HG03039 (cell line): ENCODE measurements at regions not wholly inside any gene's neighbourhood (a gene's known extent, or its start where the extent isn't known, plus 50 kb on each side); places are given as distances from the start of the nearest gene placed in this dataset.
A peak's percentile ranks its signal among the peaks of the same experiment; 100 is the strongest.

Experiments
- ATAC-seq: cut with Tn5 transposase; IDR thresholded peaks from one replicate; pipeline ENCODE4 v1.9.1; 2021; ENCODE audit warnings: mild to moderate bottlenecking, moderate library complexity; ENCODE audit not compliant: unreplicated experiment

DNA sequence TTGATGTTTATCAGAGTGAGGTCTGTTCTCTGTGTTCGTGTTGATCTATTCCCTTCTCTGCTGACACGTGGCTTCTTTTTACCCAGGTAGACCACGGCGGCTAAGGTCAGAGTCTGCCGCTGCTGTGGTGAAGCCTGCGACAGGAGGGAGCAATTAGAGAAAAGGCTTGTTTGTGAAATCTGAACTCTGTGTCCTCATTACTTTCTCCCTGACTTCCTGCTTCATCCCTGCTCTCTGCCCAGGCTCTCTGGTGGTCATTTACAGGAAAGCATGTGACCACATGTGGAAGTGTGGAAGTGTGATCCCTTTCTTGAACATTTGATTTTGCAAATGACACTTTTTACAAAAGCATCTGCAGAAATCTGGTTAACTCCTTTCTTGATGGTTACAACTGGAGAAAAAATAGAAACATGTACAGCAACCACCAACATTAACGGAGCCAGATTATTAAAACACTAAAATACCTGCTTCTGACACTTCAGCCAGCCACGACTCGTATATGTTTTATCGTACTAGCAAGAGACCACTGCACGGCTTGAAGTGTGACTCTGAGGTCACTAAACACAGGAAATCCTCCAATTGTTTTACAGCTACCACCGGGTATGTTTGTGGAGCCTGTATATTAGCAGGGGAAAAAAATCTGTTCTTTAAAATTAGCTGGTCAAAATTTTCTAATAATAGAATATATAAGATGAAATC is 388.6 kb upstream of the TMPO start:
- ATAC-seq, result no peak

DNA sequence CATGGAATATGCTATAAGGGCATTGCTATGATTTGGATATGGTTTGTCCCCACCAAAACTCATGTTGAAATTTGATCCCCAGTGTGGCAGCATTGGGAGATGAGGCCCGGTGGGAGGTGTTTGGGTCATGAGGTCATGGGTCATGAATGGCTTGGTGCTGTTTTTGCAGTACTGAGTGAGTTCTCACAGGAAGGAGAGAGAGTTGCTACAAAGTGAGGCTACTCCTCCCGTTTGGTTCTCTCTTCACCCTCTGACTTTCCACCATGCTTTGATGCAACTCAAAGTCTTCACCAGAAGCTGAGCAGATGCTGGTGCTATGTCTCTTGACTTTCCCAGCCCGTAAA is 388.1 kb upstream of the TMPO start:
- ATAC-seq, result no peak

DNA sequence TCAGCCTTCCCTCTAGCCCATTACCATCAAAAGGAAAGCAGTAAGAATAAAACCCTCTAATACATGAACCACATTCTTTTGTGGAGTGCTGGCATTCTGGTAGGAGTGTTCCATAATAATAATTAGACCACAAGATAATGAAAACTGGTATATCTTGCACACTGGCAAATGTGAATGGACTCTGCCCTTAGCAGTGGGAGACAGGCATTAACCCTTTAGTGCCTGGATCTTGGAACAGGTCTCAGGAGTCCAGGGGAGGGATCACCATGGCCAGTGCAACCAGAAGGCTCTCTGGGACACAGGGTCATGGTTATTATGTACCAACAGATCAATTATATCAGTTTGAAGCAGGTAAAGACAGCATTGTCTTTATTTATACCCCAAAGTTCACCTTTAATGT is 387.5 kb upstream of the TMPO start:
- ATAC-seq, result no peak

DNA sequence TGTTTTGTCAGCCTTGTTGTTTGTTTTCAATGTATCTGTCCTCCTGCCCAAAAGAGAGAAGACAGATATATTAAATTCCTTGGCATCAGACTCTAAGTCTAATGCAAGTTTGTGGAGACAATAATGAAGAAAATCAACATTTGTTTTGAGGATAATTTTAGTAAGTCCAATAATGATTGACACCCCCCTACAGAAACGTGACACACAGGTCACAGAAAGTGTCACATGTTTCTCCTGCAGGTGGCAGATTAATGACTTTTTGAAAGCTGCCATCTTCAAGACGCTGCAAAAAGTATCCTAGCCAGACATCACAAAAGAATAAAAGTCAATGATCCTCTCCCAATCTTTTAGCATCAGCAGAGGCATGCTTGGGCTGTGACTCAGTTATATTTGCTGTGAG is 378.8 kb upstream of the TMPO start:
- ATAC-seq, result no peak

DNA sequence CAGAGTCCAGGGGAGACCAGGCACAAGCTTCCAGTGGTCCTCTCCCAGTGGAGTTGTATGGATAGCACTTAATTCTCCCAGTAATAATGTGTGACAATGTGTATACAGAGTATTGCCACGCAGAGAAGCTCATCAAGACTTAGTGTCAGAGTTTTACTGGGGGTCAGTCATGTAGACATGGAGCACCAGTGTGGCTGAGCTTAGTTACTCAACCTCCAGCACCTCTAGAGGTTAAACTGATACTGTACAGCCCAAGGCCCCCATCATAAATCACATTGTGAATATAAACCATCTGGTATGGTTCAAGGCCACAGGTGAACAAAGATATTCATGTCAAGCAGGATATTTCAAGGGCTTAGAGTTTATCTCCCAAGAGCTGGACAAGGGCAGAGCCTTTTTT is 378.1 kb upstream of the TMPO start:
- no peak for ATAC-seq

DNA sequence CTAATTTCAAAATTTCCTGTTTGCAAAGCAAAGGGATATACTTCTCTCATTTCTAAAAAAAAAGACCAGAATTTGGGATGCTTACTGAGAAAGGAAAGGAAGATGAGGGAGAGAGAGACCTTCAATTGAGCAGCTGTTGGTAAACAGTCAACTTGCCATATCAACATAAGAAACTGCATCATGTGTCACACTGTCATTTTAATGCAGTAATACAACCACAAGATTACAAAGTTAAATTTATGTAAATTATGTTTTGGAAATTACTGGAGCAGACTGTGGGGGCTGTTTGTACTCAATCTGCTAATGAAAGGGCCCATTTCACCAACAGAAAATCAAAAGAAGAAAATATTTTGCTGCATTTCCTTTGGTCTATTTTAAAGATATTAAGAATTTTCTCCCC is 370.4 kb upstream of the TMPO start:
- ATAC-seq, result no peak

DNA sequence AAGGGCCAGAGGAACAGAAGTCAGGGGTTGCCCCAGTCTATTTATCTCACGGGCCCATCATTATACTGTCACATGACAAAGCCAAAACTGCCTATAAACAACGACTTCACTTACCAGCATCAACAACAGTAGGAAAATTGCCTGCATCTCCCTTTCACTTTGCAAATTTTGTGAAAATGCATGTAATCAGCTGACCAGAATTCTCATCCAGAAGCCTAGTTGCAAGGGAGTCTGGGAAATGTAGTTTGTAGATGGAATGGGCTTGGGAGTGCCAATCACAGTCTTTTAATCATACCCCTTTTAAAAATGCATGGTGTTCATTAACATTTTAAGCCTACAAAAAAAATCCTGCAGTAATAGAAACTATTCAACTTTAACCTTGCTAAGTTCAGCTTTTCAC is 369.3 kb upstream of the TMPO start:
- ATAC-seq, result no peak

DNA sequence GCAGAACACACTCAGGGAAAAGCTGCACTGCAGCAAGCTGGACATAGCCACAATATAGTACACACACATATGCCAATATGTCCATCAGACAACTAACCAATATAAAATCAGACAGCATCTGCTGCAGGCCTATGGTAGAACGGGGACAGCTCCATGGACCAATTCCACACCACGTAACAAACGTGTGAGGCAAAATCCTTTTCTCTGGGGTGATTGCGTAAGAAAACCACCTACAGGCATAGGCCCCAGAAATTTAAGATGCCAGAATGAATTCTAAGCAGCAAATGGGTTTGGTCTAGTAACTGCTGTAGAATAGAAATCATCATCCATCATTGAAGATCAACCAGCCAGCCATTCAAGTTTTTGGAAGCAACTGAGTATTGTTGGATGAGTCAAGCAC is 368.9 kb upstream of the TMPO start:
- ATAC-seq, result no peak

DNA sequence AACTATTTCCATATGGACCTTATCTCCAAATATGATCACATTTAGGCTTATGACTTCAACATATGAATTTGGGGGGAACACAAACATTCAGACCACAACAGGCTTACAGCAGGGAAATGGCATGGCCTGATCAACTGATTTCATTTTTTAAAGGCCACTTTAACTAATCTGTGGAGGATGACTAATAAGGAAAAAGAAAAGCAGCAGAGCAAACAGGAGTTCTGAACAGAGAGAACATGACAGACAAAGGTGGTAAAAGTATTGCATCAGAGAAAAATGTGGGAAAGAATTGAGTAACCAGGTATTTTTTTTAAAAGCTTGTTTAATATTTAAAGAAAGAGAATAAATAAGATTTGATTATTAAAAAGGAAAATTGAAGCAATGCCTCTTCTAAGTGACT is 366.1 kb upstream of the TMPO start:
- peak; percentile 77 for ATAC-seq

DNA sequence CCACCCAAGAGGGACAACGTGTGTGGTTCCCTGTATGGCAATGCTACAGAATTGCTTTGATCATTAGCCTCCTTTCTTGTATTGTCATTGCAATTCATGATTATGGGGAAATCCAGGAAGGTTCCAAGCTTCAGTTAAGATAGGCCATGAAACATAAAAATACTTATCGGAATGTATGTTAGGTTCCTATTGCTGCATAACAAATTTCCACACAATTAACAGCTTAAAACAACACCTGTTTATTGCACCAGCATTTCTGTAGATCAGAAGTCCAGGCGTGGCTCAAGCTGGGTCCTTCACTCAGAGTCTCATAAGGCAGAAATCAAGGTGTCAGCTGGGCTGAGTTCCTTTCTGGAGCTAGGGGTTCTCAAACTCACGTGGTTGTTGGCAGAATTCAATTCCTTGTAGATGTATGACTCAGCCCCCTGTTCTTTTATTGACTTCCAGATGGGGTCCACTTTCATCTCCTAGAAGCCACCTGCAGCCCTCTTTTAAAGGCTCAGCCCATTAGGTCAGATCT is 365.6 kb upstream of the TMPO start:
- no peak for ATAC-seq

DNA sequence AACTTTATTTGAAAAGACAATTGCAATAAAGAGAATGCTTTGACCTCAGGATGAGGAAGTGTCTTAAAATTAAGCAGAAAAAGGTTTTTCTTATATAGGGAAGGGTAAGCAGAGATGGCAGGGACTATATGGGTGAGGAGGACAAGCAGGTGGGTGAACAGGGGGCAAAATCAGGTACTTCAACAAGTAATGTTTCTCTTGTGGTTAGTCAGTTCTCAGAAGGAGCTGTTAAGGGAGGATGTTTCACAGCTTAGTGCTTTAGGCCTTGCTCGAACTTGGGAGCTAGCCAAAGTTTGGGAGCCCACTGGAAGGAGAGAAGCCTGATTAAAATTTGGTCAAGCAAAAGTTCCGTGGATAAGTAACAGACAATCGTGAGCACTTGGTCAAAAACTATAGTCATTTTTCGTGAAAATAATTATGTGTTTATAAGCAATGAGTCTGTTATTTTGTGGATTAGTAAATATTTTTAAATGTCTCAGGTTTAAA is 364.2 kb upstream of the TMPO start:
- ATAC-seq, result no peak

DNA sequence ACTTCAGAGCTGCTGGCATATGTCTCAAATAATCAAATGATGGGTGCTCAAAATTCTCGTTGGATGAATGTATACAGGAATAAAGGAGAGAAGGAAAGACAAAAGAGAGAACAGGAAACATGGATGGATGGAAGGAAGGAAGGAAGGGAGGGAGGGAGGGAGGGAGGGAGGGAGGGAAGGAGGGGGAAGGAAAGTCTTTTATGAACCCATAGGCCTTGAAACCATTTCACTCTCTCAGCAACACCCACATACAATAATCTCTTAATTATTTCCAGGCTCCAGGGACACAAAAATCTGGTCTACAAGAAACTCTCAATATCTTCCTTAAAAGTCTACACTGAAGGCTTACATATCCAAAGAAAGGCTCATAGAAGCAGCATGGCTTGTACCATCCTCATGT is 363.4 kb upstream of the TMPO start:
- no peak for ATAC-seq

DNA sequence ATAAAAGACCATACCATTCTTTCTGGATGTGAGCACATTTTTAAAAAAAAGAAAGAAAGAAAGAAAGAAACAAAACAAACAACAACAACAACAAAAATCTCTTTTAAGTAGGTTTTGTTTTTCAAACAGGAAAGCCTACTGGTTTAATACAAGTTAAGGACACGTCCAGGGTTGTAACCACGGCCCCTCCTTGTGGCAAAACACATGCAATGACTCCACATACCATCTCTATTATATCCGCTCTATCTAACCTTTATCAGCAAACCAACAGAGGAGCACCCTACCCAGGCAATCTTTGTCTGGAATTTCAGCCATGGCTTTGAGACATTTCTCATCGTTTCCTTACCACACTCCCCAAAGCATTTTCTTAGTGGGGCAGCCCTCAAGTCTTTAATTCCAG is 360.5 kb upstream of the TMPO start:
- no peak for ATAC-seq

DNA sequence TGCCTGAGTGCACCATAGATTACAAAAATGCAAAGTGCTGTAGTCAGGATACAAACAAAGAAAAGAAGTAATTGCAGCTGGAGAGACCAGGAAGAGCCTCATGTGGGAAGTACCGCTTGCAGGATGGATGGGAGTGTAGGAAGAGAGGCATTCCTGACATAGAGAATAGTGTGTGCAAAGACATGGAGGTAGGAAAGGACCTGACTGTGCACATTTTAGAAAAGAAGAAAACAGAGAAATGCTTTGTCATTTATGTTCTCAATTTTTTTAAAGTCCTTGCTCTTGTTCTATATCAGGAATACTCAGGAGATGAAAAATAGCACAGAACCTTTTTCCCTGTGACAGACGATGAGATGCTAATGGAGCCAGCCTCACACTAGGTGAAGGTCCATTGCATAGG is 358.7 kb upstream of the TMPO start:
- ATAC-seq, result no peak

DNA sequence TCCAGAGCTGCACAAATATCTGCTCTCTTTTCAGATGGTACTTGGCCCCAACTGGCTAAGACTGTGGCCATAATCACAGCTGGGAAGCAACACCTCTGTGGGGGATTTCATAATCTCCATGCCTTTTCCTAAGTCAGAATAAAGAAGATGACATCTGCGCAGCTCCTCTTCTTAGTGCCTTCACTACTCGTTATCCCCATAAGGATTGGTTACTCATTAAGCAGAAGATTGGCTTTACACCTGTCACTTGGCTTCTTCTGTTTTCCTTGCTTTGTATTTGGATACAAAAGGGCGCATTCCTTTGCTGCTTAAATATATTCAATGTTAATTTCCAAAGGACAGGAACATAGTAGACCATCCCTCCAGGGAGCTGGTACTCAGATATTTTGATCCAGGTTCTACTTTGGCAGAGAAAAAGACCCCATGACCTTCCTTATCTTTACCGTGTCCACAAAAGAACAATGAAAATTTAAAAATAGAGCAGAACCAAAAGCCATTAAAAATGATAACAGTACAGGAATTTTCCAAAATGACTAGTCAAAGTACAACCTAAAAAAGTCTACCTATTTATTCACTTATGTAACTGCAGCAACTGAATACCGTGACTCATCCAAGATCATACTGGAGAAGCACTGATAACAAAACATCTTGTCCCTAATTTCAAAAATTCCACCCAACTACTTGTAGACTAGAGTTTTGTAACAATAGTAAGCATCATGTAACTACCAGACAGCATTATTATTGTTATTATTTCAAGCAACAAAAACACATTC is 352.3 kb upstream of the TMPO start:
- ATAC-seq, result no peak

DNA sequence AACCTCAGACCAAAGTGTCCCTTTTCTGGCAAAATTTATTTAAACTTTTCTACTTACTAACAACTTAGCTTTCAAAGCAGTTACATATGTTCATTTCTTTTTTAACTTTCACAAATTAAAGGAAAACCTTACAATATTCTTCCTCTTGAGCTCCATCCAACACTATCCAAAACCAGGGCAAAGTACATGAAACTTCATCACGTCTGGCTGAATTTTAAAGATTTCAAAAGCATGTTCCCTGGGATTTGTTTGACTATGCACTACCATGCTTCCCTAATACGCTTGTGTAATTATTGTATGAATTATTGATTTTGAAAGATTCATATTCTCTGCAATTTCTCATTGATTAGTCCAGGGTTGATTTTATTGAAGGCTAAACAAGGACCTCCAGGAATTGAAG is 343.1 kb upstream of the TMPO start:
- no peak for ATAC-seq

DNA sequence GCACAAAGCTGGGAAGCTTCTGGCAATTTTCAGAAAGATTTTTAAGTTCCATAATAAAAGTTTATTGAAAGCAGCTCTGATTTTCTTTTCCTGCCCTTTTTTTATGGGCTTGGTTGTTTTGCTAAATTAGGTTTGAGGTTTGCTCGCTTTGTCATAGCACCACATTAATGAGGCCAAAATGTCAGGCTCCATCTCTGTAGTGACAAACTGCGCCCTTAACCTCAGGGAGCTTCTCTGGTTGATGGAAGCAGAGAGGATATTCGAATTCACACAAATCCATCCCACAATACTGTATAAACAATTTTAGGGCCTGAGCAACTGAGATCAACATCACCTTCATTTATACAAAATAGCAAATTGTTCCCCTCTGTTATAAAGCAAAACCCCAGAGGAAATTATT is 342.6 kb upstream of the TMPO start:
- ATAC-seq, result no peak

DNA sequence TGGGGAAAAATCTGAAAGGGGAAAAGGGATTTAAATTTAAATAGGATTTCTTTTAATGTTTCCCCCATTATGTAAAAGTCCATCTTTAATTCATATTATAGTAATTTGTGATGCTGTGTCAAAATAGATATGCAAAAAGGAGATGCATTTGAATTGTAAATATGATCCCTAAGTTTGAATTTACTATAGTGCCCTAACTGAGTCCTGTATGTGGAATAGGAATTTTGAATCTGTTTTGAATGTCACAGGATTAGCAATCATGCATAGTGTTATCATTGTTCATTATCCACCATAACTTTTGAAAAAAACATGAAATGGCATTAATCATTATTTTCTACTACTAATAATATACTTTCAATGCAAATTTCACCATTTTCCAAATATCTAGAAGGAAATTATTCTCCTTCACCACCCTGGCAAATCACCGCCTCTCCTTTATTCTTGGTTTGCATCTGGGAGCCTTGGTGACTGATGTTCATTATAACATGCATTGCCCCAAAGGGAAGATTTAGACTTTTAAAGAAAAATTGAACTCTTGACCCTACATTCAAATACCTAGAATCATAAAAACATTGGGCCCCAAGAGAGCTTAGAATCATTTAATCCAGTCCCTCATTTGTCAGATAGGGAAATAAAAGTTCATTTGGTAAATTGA is 341.5 kb upstream of the TMPO start:
- no peak for ATAC-seq

DNA sequence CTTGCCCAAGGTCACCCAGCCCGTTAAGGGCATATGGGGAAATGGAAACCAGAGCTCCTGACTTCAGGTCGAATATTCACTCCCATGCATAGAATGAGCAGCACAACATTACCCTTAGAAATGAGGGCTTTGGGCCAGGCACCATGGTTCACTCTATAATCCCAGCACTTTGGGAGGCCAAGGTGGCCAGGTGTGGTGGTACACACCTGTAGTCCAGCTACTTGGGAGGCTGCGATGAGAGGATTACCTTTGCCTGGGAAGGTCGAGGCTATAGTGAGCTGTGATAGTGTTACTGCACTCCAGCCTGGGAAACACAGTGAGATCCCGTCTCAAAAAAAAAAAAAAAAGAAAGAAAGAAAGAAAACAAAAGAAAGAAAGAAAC is 341.0 kb upstream of the TMPO start:
- ATAC-seq, result no peak

DNA sequence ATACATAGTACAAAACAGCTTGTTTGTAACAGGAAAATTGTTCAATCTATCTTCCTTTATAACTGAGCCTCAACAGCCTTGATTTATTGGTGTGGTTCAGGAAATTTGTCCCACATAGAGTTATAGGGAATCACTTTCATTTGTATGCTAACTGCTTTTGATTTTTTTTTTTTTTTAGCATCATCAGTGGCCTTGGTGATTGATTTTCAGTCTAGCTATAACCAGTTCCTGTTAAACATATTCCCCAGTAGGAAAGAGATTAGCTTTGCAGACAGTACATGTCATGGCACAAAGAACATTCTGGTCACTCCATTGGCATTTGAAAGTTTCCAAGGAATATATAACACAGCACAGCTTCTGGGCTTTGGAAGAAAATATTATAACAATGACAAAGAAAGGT is 337.3 kb upstream of the TMPO start:
- no peak for ATAC-seq

DNA sequence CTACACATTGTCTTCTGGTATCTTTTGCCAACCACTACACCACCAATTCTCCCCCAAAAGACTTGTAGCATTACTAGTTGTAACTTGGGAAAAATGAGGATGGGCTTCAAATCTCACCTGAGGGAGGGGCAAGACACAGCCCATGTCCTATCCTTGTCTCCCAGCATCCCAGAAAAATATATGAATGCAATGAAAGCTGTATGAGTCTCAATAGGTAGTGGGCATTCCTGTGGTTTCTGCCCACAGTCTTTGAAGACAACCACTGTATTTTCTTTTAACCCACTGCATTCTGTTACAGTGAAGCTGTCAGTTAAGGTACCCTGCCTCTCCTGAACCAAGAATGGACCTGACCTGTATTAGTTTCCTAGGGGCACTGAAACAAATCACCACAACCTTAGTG is 336.2 kb upstream of the TMPO start:
- no peak for ATAC-seq

DNA sequence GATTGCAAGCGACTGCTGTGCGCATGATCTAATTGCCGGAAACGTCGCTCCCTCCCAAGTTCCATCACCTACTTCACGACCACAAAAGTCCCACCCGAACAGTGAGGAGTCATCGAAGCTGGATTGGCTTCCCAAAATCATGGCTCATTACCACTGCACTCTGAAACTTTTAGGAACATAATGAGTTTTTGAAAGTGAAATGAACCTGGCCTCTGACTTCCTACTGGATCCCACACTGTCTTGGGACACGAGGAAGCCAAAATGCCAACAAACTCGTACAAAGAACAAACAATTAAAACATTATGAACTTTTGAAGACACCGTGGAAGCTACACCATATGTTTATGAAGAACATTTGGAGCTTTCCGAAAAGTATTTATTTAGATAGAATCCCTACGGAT is 334.8 kb upstream of the TMPO start:
- ATAC-seq, result no peak
